AG20443 (cell line): ENCODE measurements at regions not wholly inside any gene's neighbourhood (a gene's known extent, or its start where the extent isn't known, plus 50 kb on each side); places are given as distances from the start of the nearest gene placed in this dataset.
A peak's percentile ranks its signal among the peaks of the same experiment; 100 is the strongest.
"Not testable (repeated sequence)": the region's sequence is repeated elsewhere in the genome, so short reads cannot be mapped to it uniquely, and the experiment has no call there.

Experiments used
- DNase-seq: peaks from one replicate; pipeline ENCODE4 v3.0.0; 2012; ENCODE audit warnings: low spot score, mixed read lengths

- no peak for DNase-seq
Measured at GRCh38 chr3:107150675-107151074, 226.6 kb upstream of the CCDC54 start.

DNA sequence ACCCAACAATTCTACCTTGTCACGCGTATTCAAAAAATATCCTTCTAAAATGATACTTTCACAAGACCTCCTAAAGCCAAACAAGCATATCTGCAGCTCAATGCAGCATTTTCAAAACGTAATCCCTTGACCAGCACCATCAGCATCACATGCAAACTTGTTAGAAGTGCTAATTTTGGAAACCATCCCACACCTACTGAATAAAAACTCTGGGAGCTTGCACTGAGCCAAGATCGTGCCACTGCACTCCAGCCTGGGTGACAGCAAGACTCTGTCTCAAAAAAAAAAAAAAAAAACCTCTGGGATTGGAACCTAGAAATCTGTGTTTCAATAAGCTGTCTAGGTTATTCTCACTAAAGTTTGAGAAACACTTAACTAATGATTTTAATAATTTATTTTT lies 223.3 kb upstream of the CCDC54 start:
- no peak for DNase-seq

GRCh38 chr3:107172411-107172810 lies 204.8 kb upstream of the CCDC54 start:
- DNase-seq = no peak

DNA sequence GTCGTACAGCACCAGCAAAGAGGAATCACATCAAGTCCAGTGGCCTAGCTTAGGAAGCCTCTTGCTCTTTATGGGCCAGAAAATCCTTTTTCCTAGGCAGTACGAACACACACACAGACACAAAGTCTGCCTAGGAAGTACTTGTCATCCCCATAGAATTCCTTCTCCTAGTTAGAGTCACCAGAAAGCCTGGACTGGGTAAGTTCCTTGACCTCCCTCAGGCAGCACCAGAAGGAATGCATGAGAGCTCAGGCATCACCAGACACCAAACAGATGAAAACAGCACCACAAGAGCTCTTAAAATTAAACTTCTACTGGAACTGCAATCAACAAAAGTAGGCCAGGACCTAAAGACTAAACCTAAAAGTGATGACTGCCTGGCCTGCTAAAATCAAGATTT lies 192.9 kb upstream of the CCDC54 start:
- DNase-seq = peak; percentile 56

DNA sequence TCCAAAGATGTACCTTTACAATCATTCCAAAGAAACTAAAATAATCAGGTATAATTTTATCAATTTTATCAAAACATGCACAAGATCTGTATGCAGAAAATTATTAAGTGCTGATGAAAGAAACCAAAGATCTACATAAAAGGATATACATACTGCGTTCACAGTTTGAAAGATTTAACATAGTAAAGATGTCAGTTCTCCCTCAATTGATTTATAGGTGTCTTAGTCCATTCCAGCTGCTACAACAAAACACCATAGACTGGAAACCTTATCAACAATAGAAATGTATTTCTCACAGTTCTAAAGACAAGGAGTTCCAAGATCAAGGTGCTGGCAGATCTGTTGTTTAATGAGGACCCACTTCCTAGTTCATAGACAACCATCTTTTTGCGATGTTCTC lies 189.0 kb upstream of the CCDC54 start:
- no peak for DNase-seq

GRCh38 chr3:107189158-107189791 lies 188.0 kb upstream of the CCDC54 start:
- no peak for DNase-seq

GRCh38 chr3:107193116-107193515 lies 184.1 kb upstream of the CCDC54 start:
- DNase-seq = no peak

DNA sequence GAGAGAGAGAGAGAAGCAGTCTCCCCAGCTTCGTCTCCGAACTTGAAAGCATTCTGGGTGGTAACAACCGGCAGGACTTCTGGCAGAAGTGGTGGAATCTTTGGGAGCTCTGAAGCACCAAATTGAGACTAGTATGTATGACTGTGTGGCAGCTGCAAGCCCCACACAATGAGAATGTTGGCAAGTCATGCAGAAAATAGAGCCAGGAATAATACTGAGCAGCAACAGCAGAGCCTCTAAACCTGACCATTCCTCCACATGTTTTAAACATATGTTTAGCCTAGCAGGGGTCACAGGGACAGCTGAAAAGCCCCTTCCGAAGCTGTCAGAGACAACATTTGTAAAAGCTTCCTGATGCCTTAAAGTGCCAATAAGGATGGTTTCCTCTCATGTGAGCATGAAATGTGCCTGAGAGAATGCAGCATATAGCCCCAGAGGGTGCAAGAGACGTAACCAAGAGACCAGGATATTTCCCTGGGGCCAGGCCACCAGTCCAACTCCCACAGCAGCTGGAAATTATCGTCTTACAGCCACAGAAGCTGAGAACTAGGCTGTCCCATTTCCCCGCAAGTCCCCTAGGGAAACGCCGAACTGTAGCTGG lies 178.6 kb upstream of the CCDC54 start:
- peak; percentile 72 for DNase-seq

DNA sequence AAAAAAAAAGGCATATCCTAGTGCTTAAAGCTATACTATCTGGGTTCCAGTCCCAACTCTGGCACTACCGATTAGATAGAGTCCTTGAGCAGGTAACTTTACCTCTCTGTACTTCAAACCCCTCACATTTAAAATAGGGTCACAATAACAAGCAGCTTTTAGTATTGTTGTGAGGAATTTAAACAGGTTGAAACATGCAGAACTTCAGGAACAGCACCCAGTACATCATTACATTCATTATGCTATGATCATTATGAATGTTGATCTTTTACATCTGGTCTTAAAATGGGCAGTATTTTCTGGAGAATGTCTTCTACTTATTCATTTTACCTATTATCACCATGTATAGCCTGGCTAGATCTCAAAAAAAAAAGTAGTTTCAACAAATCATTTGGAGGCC lies 176.1 kb upstream of the CCDC54 start:
- DNase-seq = no peak

GRCh38 chr3:107202885-107203284 lies 174.4 kb upstream of the CCDC54 start:
- not testable (repeated sequence) for DNase-seq

- DNase-seq = no peak
Measured at GRCh38 chr3:107204121-107204520, 173.1 kb upstream of the CCDC54 start.

- no peak for DNase-seq
Measured at GRCh38 chr3:107205358-107205757, 171.9 kb upstream of the CCDC54 start.

- DNase-seq = peak; percentile 46
Measured at GRCh38 chr3:107206141-107206540, 171.1 kb upstream of the CCDC54 start.

DNA sequence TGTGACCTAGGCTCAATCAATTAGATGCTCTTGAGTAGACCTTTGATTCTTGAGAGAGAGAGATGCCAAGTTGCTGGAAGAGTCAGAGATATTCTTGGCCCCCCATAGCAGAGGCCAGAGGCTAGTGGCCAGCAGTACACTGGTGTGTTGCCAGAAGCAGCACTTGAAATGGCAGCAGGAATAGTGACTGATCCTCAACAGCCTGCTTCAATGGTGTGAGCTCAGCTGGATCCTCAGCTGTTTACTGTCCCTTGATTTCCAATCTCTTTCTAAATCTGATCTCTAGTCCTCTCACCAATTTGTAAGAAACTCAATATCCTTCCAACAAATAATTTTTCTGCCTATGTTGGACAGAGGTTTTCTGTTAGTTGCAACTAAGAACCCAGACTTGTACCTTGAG lies 170.3 kb upstream of the CCDC54 start:
- no peak for DNase-seq

- DNase-seq = peak; percentile 87
Measured at GRCh38 chr3:107208100-107208499, 169.1 kb upstream of the CCDC54 start.

DNA sequence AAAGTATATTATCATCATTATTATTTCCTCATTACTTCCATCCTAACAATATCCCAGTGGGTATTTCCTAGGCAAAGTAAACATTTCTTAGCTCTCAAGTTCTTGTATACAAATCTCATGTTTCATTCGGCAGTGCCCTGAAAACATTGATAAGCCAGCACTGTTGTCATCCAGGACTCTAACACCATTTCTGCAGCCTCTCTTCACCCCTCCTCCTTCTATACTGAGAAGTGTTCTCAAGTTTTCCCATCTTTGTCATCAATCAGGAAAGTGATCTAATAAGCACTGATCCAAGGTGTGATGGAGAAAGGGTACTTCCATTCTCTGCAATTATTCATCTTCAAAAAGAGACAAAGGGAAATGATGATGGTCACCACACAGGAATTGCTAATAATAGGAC lies 168.4 kb upstream of the CCDC54 start:
- no peak for DNase-seq

DNA sequence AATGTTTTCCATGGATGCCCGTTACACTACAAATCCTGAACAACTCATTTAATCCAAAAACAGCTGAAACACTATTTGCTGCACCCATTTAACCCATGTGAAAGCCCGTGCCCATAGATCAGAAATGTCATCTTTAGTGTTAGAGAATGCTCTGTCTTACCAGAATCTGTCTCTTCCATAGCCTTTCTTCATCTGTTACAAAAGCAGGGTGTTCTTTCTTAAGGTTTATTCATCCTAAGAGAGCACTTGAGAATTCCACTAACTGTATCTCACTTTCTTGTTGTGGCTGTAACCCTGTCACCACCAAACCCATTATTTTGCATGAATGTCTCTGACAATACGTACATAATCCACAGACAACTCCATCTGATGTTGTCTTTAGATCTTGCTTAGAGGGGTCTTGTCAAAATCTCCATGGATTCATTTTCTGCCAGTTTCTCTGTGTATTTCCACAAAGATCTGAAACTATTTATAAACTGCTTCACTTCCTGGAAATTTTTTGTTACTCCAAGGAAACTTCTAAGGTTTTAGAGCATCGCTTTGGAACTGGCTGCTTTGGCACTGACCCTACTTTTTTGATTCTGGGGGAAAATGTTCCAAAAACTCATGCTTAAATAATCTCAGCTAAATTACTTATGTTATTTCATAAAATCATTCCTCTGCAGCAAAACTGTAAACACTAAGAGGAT lies 167.8 kb upstream of the CCDC54 start:
- no peak for DNase-seq

GRCh38 chr3:107211608-107212007 lies 165.6 kb upstream of the CCDC54 start:
- no peak for DNase-seq

DNA sequence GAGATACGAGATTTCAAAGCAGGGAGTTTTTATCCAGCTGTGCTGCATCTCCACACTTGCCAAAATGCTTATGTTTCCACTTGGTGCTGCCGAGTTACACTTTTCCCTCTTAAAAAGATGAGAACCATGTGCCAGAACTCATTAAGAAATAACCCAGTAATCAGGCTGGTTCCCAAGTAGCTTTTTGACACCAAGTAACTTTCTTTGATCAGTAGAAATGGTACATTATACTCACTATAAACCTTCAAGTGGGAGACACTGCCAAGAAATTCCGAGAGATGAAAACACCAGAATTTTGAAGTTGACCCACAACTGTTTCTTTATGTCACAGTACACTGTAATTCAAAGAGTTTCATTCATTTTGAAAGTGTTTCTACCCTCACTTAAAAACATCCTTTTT lies 164.6 kb upstream of the CCDC54 start:
- DNase-seq = no peak

GRCh38 chr3:107213044-107213669 lies 164.1 kb upstream of the CCDC54 start:
- no peak for DNase-seq

- DNase-seq = no peak
Measured at GRCh38 chr3:107216229-107216628, 161.0 kb upstream of the CCDC54 start.

DNA sequence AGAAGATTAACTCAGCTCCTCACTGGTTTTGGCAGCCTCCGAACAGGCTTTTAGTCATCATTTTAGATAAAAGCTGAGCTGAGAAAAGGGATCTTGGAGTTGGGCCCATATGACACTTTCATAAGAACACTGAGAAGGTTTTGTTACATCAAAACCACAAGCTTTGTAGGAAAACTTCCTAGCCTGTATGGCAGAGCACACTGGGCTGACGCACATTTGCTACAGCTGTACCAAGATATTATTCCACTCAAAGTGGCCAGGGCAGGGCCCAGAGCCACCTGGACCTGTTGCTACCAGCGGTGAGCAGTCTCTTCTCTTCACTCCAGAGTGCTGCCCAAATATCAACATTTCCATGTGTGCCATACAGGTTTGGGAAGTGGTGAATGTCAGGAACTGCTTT lies 160.5 kb upstream of the CCDC54 start:
- peak; percentile 75 for DNase-seq

GRCh38 chr3:107217172-107217571 lies 160.1 kb upstream of the CCDC54 start:
- DNase-seq = peak; percentile 23
